Breast epithelium (tissue), 3 donors: ENCODE measurements at regions not wholly inside any gene's neighbourhood (a gene's known extent, or its start where the extent isn't known, plus 50 kb on each side); places are given as distances from the start of the nearest gene placed in this dataset.

Source experiments
- CTCF ChIP-seq, 3 donors: fragments of 450-650 bp; IDR thresholded peaks; one replicate each; pipeline ENCODE4 v1.5.1; 2016 to 2017; ENCODE audit warnings: antibody characterized with exemption in 3 of 3, mild to moderate bottlenecking in 3 of 3, moderate library complexity in 3 of 3
- POLR2A ChIP-seq: fragments of 450-650 bp; IDR thresholded peaks from one replicate; pipeline ENCODE4 v1.6.1; 2016; ENCODE audit warnings: antibody characterized with exemption, mild to moderate bottlenecking, moderate library complexity

GRCh38 chr3:159911664-159912037, 77.0 kb upstream of the IL12A start:
- no peak for TF ChIP-seq POLR2A
- no peak for TF ChIP-seq CTCF (IDR thresholded peaks at IDR 0.05)
